HUES64 (cell line): ENCODE measurements at regions not wholly inside any gene's neighbourhood (a gene's known extent, or its start where the extent isn't known, plus 50 kb on each side); places are given as distances from the start of the nearest gene placed in this dataset.

ENCODE experiments used
- H3K27ac ChIP-seq: 2 replicates; pipeline ENCODE4 v1.7.0; 2013; ENCODE audit warnings: low read depth, low read length, inconsistent platforms
- H3K27me3 ChIP-seq: 2 replicates; pipeline ENCODE4 v1.6.1; 2013; ENCODE audit warnings: mild to moderate bottlenecking, low read length; ENCODE audit not compliant: insufficient read depth
- H3K36me3 ChIP-seq: 2 replicates; pipeline ENCODE4 v1.6.1; 2013; ENCODE audit warnings: mild to moderate bottlenecking, low read length; ENCODE audit not compliant: insufficient read depth
- H3K4me1 ChIP-seq: 2 replicates; pipeline ENCODE4 v1.6.1; 2013; ENCODE audit warnings: mild to moderate bottlenecking, low read length, moderate library complexity; ENCODE audit not compliant: insufficient read depth
- H3K4me3 ChIP-seq: 2 replicates; pipeline ENCODE4 v1.5.1; 2013; ENCODE audit warnings: mild to moderate bottlenecking, low read length, moderate library complexity
- H3K9ac ChIP-seq: 2 replicates; pipeline ENCODE4 v1.6.1; 2013; ENCODE audit warnings: mild to moderate bottlenecking, low read depth, low read length
- H3K9me3 ChIP-seq: 2 replicates; pipeline ENCODE4 v1.6.1; 2013; ENCODE audit warnings: low read depth, low read length; ENCODE audit not compliant: insufficient read depth
- WGBS: fragments of 150-250, 120-280 bp; methylation state at CpG from one replicate; pipeline ENCODE4 v1.1.7; 2013; ENCODE audit warnings: missing lambda C conversion rate; 5-methylcytosine and 5-hydroxymethylcytosine counted together

DNA sequence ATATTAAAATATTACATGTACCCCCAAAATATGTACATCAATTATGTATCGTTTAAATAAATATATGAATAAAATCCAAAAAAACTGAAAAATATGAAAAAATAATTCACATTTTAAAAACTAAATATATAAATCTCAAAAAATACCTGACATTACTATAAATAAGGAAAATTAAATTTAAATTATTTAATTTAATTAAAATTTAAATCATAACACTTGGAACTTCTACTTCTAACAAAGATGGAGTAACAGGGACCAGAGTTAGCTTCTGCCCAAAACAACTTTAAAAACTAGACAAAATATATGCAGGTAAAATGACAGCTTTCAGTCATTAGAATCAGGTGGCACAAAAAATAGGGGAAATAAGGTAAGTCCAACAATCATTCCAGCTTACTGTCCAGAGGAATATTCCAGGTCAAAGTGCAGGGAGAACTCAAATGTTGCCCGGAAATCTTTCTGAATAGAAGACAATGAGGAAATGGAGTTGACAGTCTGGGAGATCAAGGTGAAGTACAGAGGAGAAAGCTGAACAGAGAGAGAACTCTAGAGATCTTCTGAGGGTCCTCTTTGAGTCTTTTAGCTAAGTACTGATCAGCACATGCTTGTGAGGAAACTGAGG is 207.7 kb upstream of the ATP11B start:
- no peaks in the 10 kb centered on the region for H3K4me1 ChIP-seq
- H3K9ac ChIP-seq = no peak overlapping the region
- WGBS = 93% methylated on average over 1 of the region's 2 CpGs
- no peaks in the 10 kb centered on the region for H3K9me3 ChIP-seq
- no peaks in the 10 kb centered on the region for H3K27me3 ChIP-seq
- H3K27ac ChIP-seq = no peak overlapping the region
- no peaks in the 10 kb centered on the region for H3K36me3 ChIP-seq
- no peak overlapping the region for H3K4me3 ChIP-seq

DNA sequence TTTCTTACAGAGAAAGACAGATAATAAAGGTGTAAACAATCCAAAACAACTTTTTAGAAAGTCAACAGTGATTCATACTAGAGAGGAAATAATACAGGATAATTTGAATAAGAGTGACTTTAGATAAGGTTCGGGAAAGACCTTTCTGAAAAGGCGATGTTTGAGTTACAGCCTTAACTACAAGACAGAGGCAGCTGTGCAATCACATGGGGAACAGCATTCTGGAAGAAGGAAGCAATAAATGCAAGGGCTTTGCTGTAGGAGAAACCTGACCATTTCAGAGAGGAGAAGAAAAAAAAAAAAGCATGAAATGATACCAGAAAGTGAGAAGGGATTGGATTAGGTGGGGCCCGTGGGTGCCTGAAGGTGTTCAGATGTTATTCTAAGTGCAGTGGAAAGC is 200.6 kb upstream of the ATP11B start:
- no peaks in the 10 kb centered on the region for H3K36me3 ChIP-seq
- no peak overlapping the region for H3K4me3 ChIP-seq
- 90% methylated on average over 3 of the region's 3 CpGs for WGBS
- no peak overlapping the region for H3K27ac ChIP-seq
- H3K27me3 ChIP-seq = no peaks in the 10 kb centered on the region
- no peaks in the 10 kb centered on the region for H3K4me1 ChIP-seq
- H3K9ac ChIP-seq = no peak overlapping the region
- H3K9me3 ChIP-seq = no peaks in the 10 kb centered on the region

DNA sequence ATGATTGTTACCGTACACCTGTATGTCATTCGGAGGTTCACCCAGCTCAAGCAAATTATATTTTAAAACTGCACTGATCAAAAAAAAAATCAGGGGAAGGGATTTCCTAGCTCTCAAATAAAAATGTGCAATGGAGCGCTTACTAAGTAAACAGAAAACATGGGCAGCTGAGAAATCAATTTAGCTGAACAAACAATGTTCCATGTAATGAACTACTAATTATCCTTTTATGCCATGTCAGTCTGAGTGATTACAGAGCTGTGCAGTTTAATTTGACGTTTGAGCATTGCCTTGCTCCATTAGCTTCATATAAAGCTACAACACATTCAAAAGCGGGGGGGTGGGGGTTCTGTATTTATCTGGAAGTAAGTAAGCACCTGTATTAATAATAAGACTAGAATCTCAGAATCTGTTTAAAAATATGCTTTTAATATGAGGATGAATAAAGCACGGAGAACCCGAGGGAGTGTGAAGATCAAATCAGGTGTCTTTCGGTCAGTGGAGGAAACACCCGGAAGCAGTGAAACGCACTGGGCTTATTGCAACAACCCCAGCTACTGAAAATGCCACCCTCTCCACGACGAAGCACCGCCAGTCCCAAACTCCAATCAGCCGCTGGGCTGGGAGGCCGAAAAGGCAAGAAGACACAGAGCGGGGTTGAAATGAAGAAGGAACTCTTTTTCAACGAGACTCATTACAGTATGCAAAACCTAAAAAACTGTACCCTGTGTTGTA is 196.5 kb upstream of the ATP11B start:
- H3K27me3 ChIP-seq = no peaks in the 10 kb centered on the region
- H3K27ac ChIP-seq = no peak overlapping the region
- H3K36me3 ChIP-seq = no peaks in the 10 kb centered on the region
- H3K9me3 ChIP-seq = no peaks in the 10 kb centered on the region
- H3K4me3 ChIP-seq = no peak overlapping the region
- no peak overlapping the region for H3K9ac ChIP-seq
- WGBS = 94% methylated on average over 15 of the region's 17 CpGs
- no peaks in the 10 kb centered on the region for H3K4me1 ChIP-seq

DNA sequence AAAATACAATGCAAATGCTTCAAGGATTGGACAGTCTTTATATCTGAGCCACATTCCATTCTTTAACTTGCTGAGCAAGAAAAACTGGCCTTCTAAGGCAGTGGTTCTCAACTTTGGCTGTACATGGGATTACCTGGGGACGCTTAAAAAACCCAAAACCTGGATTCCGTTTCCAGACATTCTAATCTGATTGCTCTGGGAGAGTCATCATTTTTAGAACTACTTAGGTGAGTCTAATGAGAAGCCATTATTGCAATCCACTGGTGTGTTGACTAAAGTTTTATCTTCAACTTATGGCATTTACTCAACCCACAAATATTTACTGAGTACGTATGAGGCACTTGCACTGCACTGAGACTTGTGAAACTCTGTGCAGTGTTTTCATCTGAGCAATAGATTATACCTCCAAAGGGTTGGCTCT is 195.7 kb upstream of the ATP11B start:
- Histone ChIP-seq H3K36me3 (no peaks in the 10 kb centered on the region), H3K9me3 (no peaks in the 10 kb centered on the region), H3K27me3 (no peaks in the 10 kb centered on the region), H3K27ac (no peak overlapping the region), H3K4me1 (no peaks in the 10 kb centered on the region), H3K4me3 (no peak overlapping the region), H3K9ac (no peak overlapping the region)
- 93% methylated on average over 3 of the region's 3 CpGs for WGBS

DNA sequence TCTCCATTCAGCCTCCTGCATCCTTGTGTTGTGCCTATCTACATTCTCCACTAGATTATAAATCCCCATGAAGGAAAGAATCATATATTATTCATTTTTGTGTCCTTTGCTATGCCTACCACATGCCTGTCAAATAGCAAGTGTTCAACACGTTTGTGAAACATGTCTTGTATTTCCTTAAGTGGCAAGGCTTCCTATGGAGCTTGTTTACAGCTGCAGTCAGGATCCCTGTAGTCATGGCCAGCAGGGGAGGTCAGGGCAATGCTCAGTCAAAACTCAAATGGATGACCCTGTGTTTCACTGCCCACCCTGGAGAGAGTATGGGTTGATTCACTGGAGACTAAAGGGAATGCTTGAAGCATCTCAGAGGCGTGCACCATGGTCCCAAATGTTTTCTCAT is 191.7 kb upstream of the ATP11B start:
- Histone ChIP-seq H3K4me1 (no peaks in the 10 kb centered on the region), H3K9me3 (no peaks in the 10 kb centered on the region), H3K4me3 (no peak overlapping the region), H3K27me3 (no peaks in the 10 kb centered on the region), H3K27ac (no peak overlapping the region), H3K9ac (no peak overlapping the region), H3K36me3 (no peaks in the 10 kb centered on the region)
- whole genome bisulfite sequencing = 84% methylated on average over 2 of the region's 2 CpGs

DNA sequence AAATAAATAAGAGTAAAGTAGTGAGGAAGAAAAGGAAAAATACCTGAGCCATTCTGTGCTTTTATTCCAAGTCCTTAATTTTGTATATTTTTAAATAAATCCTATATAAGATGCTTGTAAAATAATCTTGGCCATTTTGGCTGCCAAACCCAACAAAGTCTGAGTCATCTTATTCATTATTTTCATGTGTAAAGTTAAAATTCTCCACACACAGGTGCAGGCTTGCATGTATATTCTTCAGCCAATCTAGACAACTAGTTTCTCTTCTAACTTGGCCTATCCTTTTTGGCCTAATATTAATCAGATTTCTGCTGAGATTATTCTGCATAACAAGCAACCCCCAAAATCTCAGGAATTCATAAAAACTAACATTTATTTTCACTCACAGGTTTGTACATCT is 189.8 kb upstream of the ATP11B start:
- Histone ChIP-seq H3K9me3 (no peaks in the 10 kb centered on the region), H3K27ac (no peak overlapping the region), H3K36me3 (no peaks in the 10 kb centered on the region), H3K27me3 (no peaks in the 10 kb centered on the region), H3K4me1 (no peaks in the 10 kb centered on the region), H3K9ac (no peak overlapping the region), H3K4me3 (no peak overlapping the region)

DNA sequence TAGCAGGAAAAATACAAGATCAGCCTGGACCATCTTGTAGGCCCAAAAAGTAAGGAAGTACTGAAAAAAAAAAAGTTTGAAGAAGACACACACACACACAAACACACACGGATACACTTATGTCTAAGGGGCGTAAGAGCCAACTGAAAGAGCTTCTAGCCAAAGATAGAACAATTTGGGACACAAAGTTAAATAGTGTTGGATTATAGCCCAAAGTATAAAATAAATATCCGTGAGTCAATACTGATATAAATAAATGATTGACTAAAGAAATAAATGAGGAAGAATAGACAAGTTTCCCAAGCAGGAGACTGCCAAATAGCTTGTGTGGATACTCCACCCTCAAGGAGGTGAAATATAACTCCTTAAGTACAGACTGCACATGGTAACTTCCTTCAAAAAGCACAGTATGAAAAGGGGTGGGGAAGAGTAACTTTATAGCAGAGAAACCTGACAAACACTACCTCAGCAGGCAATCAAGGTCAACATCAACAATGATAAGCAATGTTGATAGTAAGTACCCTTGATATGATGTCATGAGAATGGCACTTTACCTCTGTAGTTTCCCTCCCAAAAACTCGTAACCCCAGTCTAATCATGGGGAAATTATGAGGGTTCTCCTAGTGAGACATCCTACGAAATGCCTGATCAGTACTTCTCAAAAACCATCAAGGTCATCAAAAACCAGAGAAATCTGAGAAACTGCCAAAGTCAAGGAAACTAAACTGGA is 187.3 kb upstream of the ATP11B start:
- H3K36me3 ChIP-seq = no peaks in the 10 kb centered on the region
- H3K9ac ChIP-seq = no peak overlapping the region
- no peak overlapping the region for H3K4me3 ChIP-seq
- no peak overlapping the region for H3K27ac ChIP-seq
- H3K4me1 ChIP-seq = no peaks in the 10 kb centered on the region
- H3K27me3 ChIP-seq = no peaks in the 10 kb centered on the region
- 100% methylated on average over 3 of the region's 5 CpGs for WGBS
- no peaks in the 10 kb centered on the region for H3K9me3 ChIP-seq

DNA sequence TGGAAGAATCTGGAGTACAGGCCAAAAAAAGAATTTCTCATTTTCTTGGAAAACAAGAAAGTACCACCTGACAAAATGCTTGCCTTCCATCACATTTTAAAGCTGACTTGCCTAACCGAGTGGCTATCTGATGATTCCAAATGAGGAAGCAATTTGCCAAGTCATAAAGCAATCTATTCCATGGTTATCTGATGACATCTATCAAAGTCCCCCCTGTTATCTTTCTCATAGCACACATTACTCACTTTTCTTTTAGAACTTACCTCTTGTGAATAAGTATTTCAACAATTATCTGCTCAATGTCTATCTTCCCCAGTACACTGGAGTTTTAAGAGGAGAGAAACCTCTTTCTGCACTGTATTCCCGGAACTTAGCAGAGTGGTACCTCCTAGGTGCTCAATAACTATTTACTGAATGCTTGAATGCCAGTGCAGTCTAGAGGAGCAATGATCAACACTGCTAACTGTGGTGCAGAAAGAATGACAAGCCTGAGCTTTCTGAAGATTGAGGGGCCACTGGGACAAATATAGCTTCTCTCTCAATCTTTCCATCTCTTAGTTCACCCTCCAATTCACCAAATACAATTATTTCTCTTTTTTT is 186.3 kb upstream of the ATP11B start:
- Histone ChIP-seq H3K9me3 (no peaks in the 10 kb centered on the region), H3K27me3 (no peaks in the 10 kb centered on the region), H3K9ac (no peak overlapping the region), H3K27ac (no peak overlapping the region), H3K36me3 (no peaks in the 10 kb centered on the region), H3K4me1 (no peaks in the 10 kb centered on the region), H3K4me3 (no peak overlapping the region)
- WGBS = 90% methylated on average over 2 of the region's 2 CpGs

DNA sequence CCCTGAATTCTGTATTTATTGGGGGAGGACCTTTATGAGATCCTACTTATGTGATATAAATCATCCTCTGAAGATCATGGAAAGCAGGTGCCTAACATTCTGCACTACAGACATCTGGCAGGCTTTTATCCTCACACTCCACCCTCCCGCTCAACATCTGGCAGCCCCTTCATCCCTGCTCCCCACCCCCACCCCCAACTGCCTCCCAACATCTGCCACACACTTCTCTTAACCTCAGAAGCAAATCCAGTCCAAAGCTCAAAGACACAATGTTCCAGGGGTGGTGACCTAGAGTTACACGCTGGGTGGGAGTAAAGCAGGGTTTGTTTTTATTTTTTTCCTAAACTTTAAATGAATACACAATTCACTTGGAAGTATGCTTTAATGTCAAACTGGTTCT is 184.5 kb upstream of the ATP11B start:
- no peak overlapping the region for H3K9ac ChIP-seq
- no peaks in the 10 kb centered on the region for H3K36me3 ChIP-seq
- H3K27me3 ChIP-seq = no peaks in the 10 kb centered on the region
- no peaks in the 10 kb centered on the region for H3K9me3 ChIP-seq
- no peaks in the 10 kb centered on the region for H3K4me1 ChIP-seq
- H3K4me3 ChIP-seq = no peak overlapping the region
- WGBS = 93% methylated on average over 1 of the region's 2 CpGs
- H3K27ac ChIP-seq = no peak overlapping the region

DNA sequence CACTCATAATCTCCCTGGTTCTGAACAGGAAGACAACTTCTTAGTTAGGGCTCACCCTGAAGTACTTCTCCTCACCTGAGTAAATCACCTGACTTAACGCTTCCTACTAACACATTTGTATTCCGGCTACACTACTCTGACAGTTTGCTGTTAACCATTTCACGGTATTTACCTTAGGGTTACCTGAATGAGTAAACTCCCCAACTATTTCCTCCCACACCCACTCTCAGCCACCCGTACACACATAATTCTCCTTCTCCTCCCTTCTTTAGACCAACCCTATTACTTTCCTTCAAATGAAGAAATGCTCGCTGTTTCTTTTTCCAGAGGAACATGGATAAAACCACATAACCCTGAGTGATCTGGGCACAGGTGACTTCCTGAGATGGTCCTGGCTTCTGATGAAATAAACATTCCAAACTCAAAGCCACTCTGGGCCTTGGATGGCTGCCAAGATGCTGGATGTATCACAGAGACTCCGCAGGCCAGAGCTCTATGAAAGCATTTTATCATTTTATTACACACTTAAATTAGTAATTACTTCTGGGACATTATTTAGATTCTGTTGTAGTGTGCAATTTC is 183.6 kb upstream of the ATP11B start:
- Histone ChIP-seq H3K27me3 (no peaks in the 10 kb centered on the region), H3K36me3 (no peaks in the 10 kb centered on the region), H3K27ac (no peak overlapping the region), H3K4me3 (no peak overlapping the region), H3K4me1 (no peaks in the 10 kb centered on the region), H3K9me3 (no peaks in the 10 kb centered on the region), H3K9ac (no peak overlapping the region)
- WGBS = 88% methylated on average over 6 of the region's 6 CpGs

DNA sequence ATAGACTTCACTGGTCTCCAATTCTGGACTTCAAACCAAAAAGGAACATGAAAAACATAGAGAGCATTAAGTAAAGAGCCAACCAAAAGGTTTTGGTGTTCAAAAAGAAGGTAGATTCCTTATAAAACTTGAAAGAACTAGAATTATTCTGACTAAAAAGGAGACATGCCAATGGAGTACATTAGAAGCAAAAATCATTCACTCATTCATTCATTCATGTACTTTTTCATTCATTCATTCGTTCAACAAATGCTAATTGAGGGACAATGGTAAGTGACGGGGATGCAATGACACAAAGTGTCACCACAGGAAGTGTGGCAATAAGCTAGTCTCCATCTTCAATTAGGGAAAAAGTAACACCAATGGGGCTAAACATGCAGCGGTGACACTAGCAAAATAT is 181.0 kb upstream of the ATP11B start:
- Histone ChIP-seq H3K36me3 (no peaks in the 10 kb centered on the region), H3K9ac (no peak overlapping the region), H3K4me1 (peaks cover 10% of the 10 kb centered on the region; the same call in 1 of the 2 replicates), H3K27me3 (no peaks in the 10 kb centered on the region), H3K27ac (no peak overlapping the region), H3K4me3 (no peak overlapping the region), H3K9me3 (no peaks in the 10 kb centered on the region)
- WGBS = 100% methylated on average over 3 of the region's 3 CpGs
